SK-N-SH (cell line): ENCODE measurements at regions not wholly inside any gene's neighbourhood (a gene's known extent, or its start where the extent isn't known, plus 50 kb on each side); places are given as distances from the start of the nearest gene placed in this dataset.
"Not testable (repeated sequence)": the region's sequence is repeated elsewhere in the genome, so short reads cannot be mapped to it uniquely, and the experiment has no call there.

Experiments used
- CTCF ChIA-PET: fragments of 300-600, 350-600 bp; formaldehyde crosslinking; extraction: SDS; loops from one replicate; lab custom pipeline; 2021; lab: Yijun Ruan, JAX
- POLR2A ChIA-PET: fragments of 350-600 bp; sonication (Branson Sonifier 250); formaldehyde crosslinking; extraction: SDS; loops from one replicate; lab custom pipeline; 2020; ENCODE audit warnings: antibody characterized with exemption, inconsistent platforms; lab: Yijun Ruan, JAX
- DNase-seq: peaks from one replicate; pipeline ENCODE4 v3.0.0; 2012
- H2AFZ ChIP-seq: fragments of 200-600 bp; sonication (generic); 2 replicates; pipeline ENCODE4 v1.8.1; 2016; ENCODE audit warnings: antibody characterized with exemption, mild to moderate bottlenecking, low read depth
- H3F3A ChIP-seq: fragments of 200-600 bp; sonication (generic); replicated peaks from 2 replicates; pipeline ENCODE3; 2016; ENCODE audit warnings: antibody characterized with exemption, mild to moderate bottlenecking; ENCODE audit not compliant: insufficient read depth
- H3K27ac ChIP-seq, 2 experiments: fragments of 200-500 bp in 1 of 2; fragments of 200-600 bp in 1 of 2; sonication (Bioruptor generic) in 1 of 2; sonication (generic), shearing (Covaris generic) in 1 of 2; 2 replicates each; pipeline versions ENCODE4 v1.5.1 to v1.6.1; 2014 to 2016; ENCODE audit warnings: low read depth in 2 of 2, inconsistent platforms in 1 of 2, low read length in 1 of 2, mild to moderate bottlenecking in 1 of 2, mixed read lengths in 1 of 2
- H3K27me3 ChIP-seq: fragments of 200-600 bp; sonication (generic), shearing (Covaris generic); 2 replicates; pipeline ENCODE4 v1.6.1; 2016; ENCODE audit warnings: mixed run types; ENCODE audit not compliant: insufficient read depth
- H3K36me3 ChIP-seq, 2 experiments: fragments of 200-500 bp in 1 of 2; fragments of 200-600 bp in 1 of 2; sonication (Bioruptor generic) in 1 of 2; sonication (generic) in 1 of 2; replicated peaks in 1 of 2; 2 replicates each; pipeline versions ENCODE3 to v1.5.1; 2014 to 2016; ENCODE audit warnings: low read length in 1 of 2, mild to moderate bottlenecking in 1 of 2; ENCODE audit not compliant: insufficient read depth in 2 of 2, control insufficient read depth in 1 of 2
- H3K4me1 ChIP-seq, 2 experiments: fragments of 200-500 bp in 1 of 2; fragments of 200-600 bp in 1 of 2; sonication (Bioruptor generic) in 1 of 2; sonication (generic), shearing (Covaris generic) in 1 of 2; 2 replicates each; pipeline versions ENCODE4 v1.5.1 to v1.6.1; 2014 to 2016; ENCODE audit warnings: low read depth in 1 of 2, low read length in 1 of 2, mixed run types in 1 of 2; ENCODE audit not compliant: insufficient read depth in 2 of 2, control insufficient read depth in 1 of 2
- H3K4me2 ChIP-seq: fragments of 200-600 bp; sonication (generic), shearing (Covaris generic); 2 replicates; pipeline ENCODE4 v1.6.1; 2017; ENCODE audit warnings: mixed run types
- H3K4me3 ChIP-seq, 2 experiments: fragments of 200-500 bp in 1 of 2; fragments of 200-600 bp in 1 of 2; sonication (Bioruptor generic) in 1 of 2; sonication (generic), shearing (Covaris generic) in 1 of 2; 2 replicates each; pipeline versions ENCODE4 v1.5.1 to v1.8.1; 2014 to 2016; ENCODE audit warnings: low read depth in 2 of 2, inconsistent platforms in 1 of 2, low read length in 1 of 2, mild to moderate bottlenecking in 1 of 2, mixed read lengths in 1 of 2, moderate library complexity in 1 of 2
- H3K79me2 ChIP-seq: fragments of 200-600 bp; sonication (generic); 2 replicates; pipeline ENCODE4 v1.8.1; 2017; ENCODE audit warnings: mild to moderate bottlenecking; ENCODE audit not compliant: insufficient read depth
- H3K9ac ChIP-seq: fragments of 200-600 bp; sonication (generic); 2 replicates; pipeline ENCODE4 v1.6.1; 2017; ENCODE audit warnings: mixed run types
- H3K9me2 ChIP-seq: fragments of 200-600 bp; sonication (generic); 2 replicates; pipeline ENCODE4 v1.6.1; 2017; ENCODE audit warnings: mixed run types
- H3K9me3 ChIP-seq: fragments of 200-600 bp; sonication (generic); 2 replicates; pipeline ENCODE4 v1.6.1; 2017; ENCODE audit warnings: mixed run types, mild to moderate bottlenecking, moderate library complexity
- H4K20me1 ChIP-seq: fragments of 200-600 bp; sonication (generic); 2 replicates; pipeline ENCODE4 v1.6.1; 2017; ENCODE audit warnings: mild to moderate bottlenecking, mixed run types; ENCODE audit not compliant: insufficient read depth
- JUND ChIP-seq: IDR thresholded peaks from 2 replicates; pipeline ENCODE4 v1.4.0; 2012
- RAD21 ChIP-seq: IDR thresholded peaks from 2 replicates; pipeline ENCODE4 v1.6.1; 2012; ENCODE audit warnings: mild to moderate bottlenecking, low read length
- RFX5 ChIP-seq: IDR thresholded peaks from 2 replicates; pipeline ENCODE4 v1.6.1; 2012; ENCODE audit warnings: mild to moderate bottlenecking, improper control_type of control experiment, low read length
- RXRA ChIP-seq: IDR thresholded peaks from 2 replicates; pipeline ENCODE4 v1.4.0; 2012; ENCODE audit warnings: low read depth, mild to moderate bottlenecking, borderline replicate concordance
- SIN3A ChIP-seq: IDR thresholded peaks from 2 replicates; pipeline ENCODE4 v1.6.1; 2012; ENCODE audit warnings: low read depth, mild to moderate bottlenecking, low read length, moderate library complexity, borderline replicate concordance
- SMC3 ChIP-seq: IDR thresholded peaks from 2 replicates; pipeline ENCODE4 v1.6.1; 2012; ENCODE audit warnings: low read depth, low read length, improper control_type of control experiment
- WGBS: methylation state at CpG from one replicate; pipeline ENCODE4 v1.1.6; 2017; ENCODE audit warnings: low lambda C conversion rate; 5-methylcytosine and 5-hydroxymethylcytosine counted together
- TF ChIP-seq, protein P1 (sequence below): IDR thresholded peaks from 2 replicates; pipeline ENCODE4 v1.4.0; 2012; ENCODE audit warnings: low read depth, borderline replicate concordance
- TF ChIP-seq, protein P2 (sequence below): IDR thresholded peaks from 2 replicates; pipeline ENCODE4; 2012
- TF ChIP-seq, protein P3 (sequence below): IDR thresholded peaks from 2 replicates; pipeline ENCODE4 v1.4.0; 2012; ENCODE audit warnings: low read depth, borderline replicate concordance

DNA sequence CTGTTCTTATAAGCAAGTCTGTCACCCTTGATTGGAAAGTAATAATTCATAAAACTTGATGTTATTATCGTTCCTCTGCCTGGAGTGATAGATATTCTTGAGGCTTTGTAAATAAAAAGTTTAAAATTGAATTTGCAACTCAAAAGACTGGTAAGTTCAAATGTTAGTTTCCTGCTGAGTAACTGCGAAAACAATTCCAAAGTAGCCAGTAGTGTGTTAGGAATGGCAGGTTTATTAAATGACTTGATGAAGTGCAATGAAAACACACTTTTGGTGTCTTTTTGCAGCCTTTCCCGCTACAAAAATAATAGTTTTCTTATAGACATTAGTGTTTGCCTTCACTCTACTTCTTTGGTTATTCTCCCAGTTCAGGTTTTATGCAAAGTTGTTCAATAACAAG lies 299.3 kb downstream of the DLEU7 start:
- H2AFZ ChIP-seq, result peak overlapping the region; percentile 35; the same call in 1 of the 2 replicates
- H3K27me3 ChIP-seq, result no peaks in the 10 kb centered on the region
- H3K79me2 ChIP-seq, result no peaks in the 10 kb centered on the region
- no peaks in the 10 kb centered on the region for H3K9me3 ChIP-seq
- no peaks in the 10 kb centered on the region for H3K36me3 ChIP-seq
- CTCF ChIA-PET, result no interaction called here
- no peaks in the 10 kb centered on the region for H3F3A ChIP-seq
- H4K20me1 ChIP-seq, result no peaks in the 10 kb centered on the region
- no peak overlapping the region for H3K4me3 ChIP-seq
- H3K4me2 ChIP-seq, result no peak overlapping the region
- no peaks in the 10 kb centered on the region for H3K9me2 ChIP-seq
- no peaks in the 10 kb centered on the region for H3K4me1 ChIP-seq
- no peak overlapping the region for H3K27ac ChIP-seq
- TF ChIP-seq, protein P1, sequence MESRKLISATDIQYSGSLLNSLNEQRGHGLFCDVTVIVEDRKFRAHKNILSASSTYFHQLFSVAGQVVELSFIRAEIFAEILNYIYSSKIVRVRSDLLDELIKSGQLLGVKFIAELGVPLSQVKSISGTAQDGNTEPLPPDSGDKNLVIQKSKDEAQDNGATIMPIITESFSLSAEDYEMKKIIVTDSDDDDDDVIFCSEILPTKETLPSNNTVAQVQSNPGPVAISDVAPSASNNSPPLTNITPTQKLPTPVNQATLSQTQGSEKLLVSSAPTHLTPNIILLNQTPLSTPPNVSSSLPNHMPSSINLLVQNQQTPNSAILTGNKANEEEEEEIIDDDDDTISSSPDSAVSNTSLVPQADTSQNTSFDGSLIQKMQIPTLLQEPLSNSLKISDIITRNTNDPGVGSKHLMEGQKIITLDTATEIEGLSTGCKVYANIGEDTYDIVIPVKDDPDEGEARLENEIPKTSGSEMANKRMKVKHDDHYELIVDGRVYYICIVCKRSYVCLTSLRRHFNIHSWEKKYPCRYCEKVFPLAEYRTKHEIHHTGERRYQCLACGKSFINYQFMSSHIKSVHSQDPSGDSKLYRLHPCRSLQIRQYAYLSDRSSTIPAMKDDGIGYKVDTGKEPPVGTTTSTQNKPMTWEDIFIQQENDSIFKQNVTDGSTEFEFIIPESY, result no peak
- TF ChIP-seq RXRA (no peak), JUND (no peak), SMC3 (no peak), SIN3A (no peak), RFX5 (no peak), RAD21 (no peak)
- TF ChIP-seq, protein P2, sequence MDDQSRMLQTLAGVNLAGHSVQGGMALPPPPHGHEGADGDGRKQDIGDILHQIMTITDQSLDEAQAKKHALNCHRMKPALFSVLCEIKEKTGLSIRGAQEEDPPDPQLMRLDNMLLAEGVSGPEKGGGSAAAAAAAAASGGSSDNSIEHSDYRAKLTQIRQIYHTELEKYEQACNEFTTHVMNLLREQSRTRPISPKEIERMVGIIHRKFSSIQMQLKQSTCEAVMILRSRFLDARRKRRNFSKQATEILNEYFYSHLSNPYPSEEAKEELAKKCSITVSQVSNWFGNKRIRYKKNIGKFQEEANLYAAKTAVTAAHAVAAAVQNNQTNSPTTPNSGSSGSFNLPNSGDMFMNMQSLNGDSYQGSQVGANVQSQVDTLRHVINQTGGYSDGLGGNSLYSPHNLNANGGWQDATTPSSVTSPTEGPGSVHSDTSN, result no peak
- TF ChIP-seq, protein P3, sequence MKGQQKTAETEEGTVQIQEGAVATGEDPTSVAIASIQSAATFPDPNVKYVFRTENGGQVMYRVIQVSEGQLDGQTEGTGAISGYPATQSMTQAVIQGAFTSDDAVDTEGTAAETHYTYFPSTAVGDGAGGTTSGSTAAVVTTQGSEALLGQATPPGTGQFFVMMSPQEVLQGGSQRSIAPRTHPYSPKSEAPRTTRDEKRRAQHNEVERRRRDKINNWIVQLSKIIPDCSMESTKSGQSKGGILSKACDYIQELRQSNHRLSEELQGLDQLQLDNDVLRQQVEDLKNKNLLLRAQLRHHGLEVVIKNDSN, result no peak
- POLR2A ChIA-PET, result no interaction called here
- no peak for DNase-seq
- WGBS, result 65% methylated on average over 3 of the region's 3 CpGs
- no peak overlapping the region for H3K9ac ChIP-seq

DNA sequence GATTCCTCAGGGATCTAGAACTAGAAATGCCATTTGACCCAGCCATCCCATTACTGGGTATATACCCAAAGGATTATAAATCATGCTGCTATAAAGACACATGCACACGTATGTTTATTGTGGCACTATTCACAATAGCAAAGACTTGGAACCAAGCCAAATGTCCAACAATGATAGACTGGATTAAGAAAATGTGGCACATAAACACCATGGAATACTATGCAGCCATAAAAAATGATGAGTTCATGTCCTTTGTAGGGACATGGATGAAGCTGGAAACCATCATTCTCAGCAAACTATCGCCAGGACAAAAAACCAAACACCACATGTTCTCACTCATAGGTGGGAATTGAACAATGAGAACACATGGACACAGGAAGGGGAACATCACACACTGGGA lies 296.3 kb downstream of the DLEU7 start:
- CTCF ChIA-PET, POLR2A ChIA-PET: not testable (repeated sequence)
- 65% methylated on average over 2 of the region's 2 CpGs for WGBS

More for the DNA sequence above, 296.3 kb downstream of the DLEU7 start:
- not testable (repeated sequence) for H3K4me1 ChIP-seq, H3K4me3 ChIP-seq, DNase-seq, H3K9me2 ChIP-seq, H2AFZ ChIP-seq, H3K27me3 ChIP-seq, H3K4me2 ChIP-seq, H4K20me1 ChIP-seq, H3F3A ChIP-seq, H3K36me3 ChIP-seq, H3K9ac ChIP-seq, H3K9me3 ChIP-seq, H3K27ac ChIP-seq, H3K79me2 ChIP-seq
